ENCODE measurements at regions not wholly inside any gene's neighbourhood (a gene's known extent, or its start where the extent isn't known, plus 50 kb on each side); places are given as distances from the start of the nearest gene placed in this dataset.

DNA sequence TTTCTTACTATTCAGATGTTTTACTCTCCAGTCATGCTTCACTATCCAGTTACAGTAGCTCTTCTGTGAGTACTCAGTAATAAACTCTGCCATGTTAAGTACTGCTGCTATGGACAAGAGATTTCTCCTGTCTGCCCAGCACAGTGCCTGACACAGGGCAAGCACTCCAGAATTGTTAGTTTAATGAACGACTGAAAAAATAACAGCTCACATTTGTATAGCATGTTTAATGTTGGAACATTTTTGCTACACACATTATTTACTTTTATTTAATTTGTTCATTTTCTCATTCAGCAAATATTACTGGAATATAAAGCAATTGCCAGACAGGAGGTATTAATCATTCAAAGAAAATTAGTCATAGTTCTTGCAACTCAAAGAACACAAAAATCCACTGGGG is 142.6 kb upstream of the HMGN3 start (continued):
- TF ChIP-seq, protein P1, sequence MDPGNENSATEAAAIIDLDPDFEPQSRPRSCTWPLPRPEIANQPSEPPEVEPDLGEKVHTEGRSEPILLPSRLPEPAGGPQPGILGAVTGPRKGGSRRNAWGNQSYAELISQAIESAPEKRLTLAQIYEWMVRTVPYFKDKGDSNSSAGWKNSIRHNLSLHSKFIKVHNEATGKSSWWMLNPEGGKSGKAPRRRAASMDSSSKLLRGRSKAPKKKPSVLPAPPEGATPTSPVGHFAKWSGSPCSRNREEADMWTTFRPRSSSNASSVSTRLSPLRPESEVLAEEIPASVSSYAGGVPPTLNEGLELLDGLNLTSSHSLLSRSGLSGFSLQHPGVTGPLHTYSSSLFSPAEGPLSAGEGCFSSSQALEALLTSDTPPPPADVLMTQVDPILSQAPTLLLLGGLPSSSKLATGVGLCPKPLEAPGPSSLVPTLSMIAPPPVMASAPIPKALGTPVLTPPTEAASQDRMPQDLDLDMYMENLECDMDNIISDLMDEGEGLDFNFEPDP (CRISPR knock-in tag; conservative IDR thresholded peaks at IDR 0.05): no peak
- TF ChIP-seq, protein P2, sequence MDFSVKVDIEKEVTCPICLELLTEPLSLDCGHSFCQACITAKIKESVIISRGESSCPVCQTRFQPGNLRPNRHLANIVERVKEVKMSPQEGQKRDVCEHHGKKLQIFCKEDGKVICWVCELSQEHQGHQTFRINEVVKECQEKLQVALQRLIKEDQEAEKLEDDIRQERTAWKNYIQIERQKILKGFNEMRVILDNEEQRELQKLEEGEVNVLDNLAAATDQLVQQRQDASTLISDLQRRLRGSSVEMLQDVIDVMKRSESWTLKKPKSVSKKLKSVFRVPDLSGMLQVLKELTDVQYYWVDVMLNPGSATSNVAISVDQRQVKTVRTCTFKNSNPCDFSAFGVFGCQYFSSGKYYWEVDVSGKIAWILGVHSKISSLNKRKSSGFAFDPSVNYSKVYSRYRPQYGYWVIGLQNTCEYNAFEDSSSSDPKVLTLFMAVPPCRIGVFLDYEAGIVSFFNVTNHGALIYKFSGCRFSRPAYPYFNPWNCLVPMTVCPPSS (IDR thresholded peaks at IDR 0.05): no peak
- TF ChIP-seq ZNF225 (CRISPR knock-in tag; IDR thresholded peaks at IDR 0.05): no peak
- TF ChIP-seq, protein P3, sequence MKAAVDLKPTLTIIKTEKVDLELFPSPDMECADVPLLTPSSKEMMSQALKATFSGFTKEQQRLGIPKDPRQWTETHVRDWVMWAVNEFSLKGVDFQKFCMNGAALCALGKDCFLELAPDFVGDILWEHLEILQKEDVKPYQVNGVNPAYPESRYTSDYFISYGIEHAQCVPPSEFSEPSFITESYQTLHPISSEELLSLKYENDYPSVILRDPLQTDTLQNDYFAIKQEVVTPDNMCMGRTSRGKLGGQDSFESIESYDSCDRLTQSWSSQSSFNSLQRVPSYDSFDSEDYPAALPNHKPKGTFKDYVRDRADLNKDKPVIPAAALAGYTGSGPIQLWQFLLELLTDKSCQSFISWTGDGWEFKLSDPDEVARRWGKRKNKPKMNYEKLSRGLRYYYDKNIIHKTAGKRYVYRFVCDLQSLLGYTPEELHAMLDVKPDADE (CRISPR knock-in tag; IDR thresholded peaks at IDR 0.05): no peak
- TF ChIP-seq, protein P4, sequence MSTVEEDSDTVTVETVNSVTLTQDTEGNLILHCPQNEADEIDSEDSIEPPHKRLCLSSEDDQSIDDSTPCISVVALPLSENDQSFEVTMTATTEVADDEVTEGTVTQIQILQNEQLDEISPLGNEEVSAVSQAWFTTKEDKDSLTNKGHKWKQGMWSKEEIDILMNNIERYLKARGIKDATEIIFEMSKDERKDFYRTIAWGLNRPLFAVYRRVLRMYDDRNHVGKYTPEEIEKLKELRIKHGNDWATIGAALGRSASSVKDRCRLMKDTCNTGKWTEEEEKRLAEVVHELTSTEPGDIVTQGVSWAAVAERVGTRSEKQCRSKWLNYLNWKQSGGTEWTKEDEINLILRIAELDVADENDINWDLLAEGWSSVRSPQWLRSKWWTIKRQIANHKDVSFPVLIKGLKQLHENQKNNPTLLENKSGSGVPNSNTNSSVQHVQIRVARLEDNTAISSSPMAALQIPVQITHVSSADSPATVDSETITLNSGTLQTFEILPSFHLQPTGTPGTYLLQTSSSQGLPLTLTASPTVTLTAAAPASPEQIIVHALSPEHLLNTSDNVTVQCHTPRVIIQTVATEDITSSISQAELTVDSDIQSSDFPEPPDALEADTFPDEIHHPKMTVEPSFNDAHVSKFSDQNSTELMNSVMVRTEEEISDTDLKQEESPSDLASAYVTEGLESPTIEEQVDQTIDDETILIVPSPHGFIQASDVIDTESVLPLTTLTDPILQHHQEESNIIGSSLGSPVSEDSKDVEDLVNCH (CRISPR knock-in tag; IDR thresholded peaks at IDR 0.05): no peak
- TF ChIP-seq MXI1 (IDR thresholded peaks at IDR 0.05; ENCODE audit: borderline replicate concordance, low read depth, low read length): no peak
- no peak for TF ChIP-seq SCMH1 (CRISPR knock-in tag; IDR thresholded peaks at IDR 0.05; ENCODE audit: borderline replicate concordance)
- no peak for TF ChIP-seq ZNF253 (CRISPR knock-in tag; IDR thresholded peaks at IDR 0.05; ENCODE audit: borderline replicate concordance)
- no peak for TF ChIP-seq TARDBP (CRISPR knock-in tag; IDR thresholded peaks at IDR 0.05)
- TF ChIP-seq ZNF562 (CRISPR knock-in tag; IDR thresholded peaks at IDR 0.05; ENCODE audit: borderline replicate concordance): no peak
- TF ChIP-seq ZNF256 (CRISPR knock-in tag; conservative IDR thresholded peaks at IDR 0.05): no peak
- TF ChIP-seq, protein P5, sequence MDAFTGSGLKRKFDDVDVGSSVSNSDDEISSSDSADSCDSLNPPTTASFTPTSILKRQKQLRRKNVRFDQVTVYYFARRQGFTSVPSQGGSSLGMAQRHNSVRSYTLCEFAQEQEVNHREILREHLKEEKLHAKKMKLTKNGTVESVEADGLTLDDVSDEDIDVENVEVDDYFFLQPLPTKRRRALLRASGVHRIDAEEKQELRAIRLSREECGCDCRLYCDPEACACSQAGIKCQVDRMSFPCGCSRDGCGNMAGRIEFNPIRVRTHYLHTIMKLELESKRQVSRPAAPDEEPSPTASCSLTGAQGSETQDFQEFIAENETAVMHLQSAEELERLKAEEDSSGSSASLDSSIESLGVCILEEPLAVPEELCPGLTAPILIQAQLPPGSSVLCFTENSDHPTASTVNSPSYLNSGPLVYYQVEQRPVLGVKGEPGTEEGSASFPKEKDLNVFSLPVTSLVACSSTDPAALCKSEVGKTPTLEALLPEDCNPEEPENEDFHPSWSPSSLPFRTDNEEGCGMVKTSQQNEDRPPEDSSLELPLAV (CRISPR knock-in tag; conservative IDR thresholded peaks at IDR 0.05; ENCODE audit: low read depth): no peak
- no peak for TF ChIP-seq SIN3A (IDR thresholded peaks at IDR 0.05; ENCODE audit: borderline replicate concordance, low read depth, low read length)
- TF ChIP-seq JUND (CRISPR knock-in tag; IDR thresholded peaks at IDR 0.05): no peak
- no peak for TF ChIP-seq ZNF678 (CRISPR knock-in tag; IDR thresholded peaks at IDR 0.05)
- no peak for TF ChIP-seq FIP1L1 (IDR thresholded peaks at IDR 0.05; ENCODE audit: borderline replicate concordance, insufficient read depth, low read depth, low read length)
- TF ChIP-seq, protein P6, sequence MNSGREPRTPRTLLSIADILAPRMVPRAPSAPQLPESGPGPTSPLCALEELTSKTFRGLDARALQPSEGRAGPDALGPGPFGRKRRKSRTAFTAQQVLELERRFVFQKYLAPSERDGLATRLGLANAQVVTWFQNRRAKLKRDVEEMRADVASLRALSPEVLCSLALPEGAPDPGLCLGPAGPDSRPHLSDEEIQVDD (CRISPR knock-in tag; IDR thresholded peaks at IDR 0.05; ENCODE audit: borderline replicate concordance): no peak
- TF ChIP-seq ZNF556 (CRISPR knock-in tag; IDR thresholded peaks at IDR 0.05; ENCODE audit: borderline replicate concordance): no peak

Data from HepG2 (cell line).